Liver (tissue), 7 donors: ENCODE measurements at regions not wholly inside any gene's neighbourhood (a gene's known extent, or its start where the extent isn't known, plus 50 kb on each side); places are given as distances from the start of the nearest gene placed in this dataset.

Experiments used
- DNase-seq: peaks from one replicate; pipeline ENCODE4 v3.0.0-alpha.2; 2017; ENCODE audit warnings: low spot score
- H3K27ac ChIP-seq, 2 donors: one replicate each; pipeline ENCODE4 v1.7.0; 2013; ENCODE audit warnings: inconsistent platforms in 2 of 2, low read length in 2 of 2, control low read depth in 1 of 2, low read depth in 1 of 2, mild to moderate bottlenecking in 1 of 2
- H3K27me3 ChIP-seq, 4 donors: one replicate each; pipeline versions ENCODE4 v1.6.1 to v1.7.0; 2013; ENCODE audit warnings: low read length in 3 of 4, inconsistent platforms in 1 of 4, mild to moderate bottlenecking in 1 of 4, moderate library complexity in 1 of 4; ENCODE audit not compliant: control insufficient read depth in 4 of 4, insufficient read depth in 4 of 4
- H3K36me3 ChIP-seq, 4 donors: one replicate each; pipeline versions ENCODE4 v1.6.1 to v1.7.0; 2013; ENCODE audit warnings: low read length in 3 of 4, mild to moderate bottlenecking in 3 of 4, low read depth in 1 of 4, moderate library complexity in 1 of 4; ENCODE audit not compliant: control insufficient read depth in 4 of 4, insufficient read depth in 3 of 4
- H3K4me1 ChIP-seq, 4 donors: one replicate each; pipeline versions ENCODE4 v1.6.1 to v1.7.0; 2013; ENCODE audit warnings: low read length in 3 of 4, mild to moderate bottlenecking in 3 of 4, moderate library complexity in 1 of 4; ENCODE audit not compliant: control insufficient read depth in 4 of 4, insufficient read depth in 4 of 4
- H3K4me3 ChIP-seq, 3 donors: one replicate each; pipeline versions ENCODE4 v1.6.1 to v1.7.0; 2013; ENCODE audit warnings: low read length in 3 of 3, control low read depth in 1 of 3, low read depth in 1 of 3, mild to moderate bottlenecking in 1 of 3
- H3K9ac ChIP-seq, 2 donors: one replicate each; pipeline ENCODE4 v1.7.0; 2013; ENCODE audit warnings: low read length in 2 of 2, mild to moderate bottlenecking in 2 of 2, moderate library complexity in 2 of 2, control low read depth in 1 of 2, low read depth in 1 of 2
- H3K9me3 ChIP-seq, 4 donors: one replicate each; pipeline versions ENCODE4 v1.6.1 to v1.7.0; 2013; ENCODE audit warnings: low read length in 3 of 4; ENCODE audit not compliant: control insufficient read depth in 4 of 4
- ATF3 ChIP-seq: IDR thresholded peaks from 2 replicates; pipeline ENCODE4 v1.6.1; 2016; ENCODE audit warnings: antibody characterized with exemption
- FOXA2 ChIP-seq: IDR thresholded peaks from 2 replicates; pipeline ENCODE4 v1.6.1; 2016; ENCODE audit warnings: antibody characterized with exemption
- GABPA ChIP-seq, 2 donors: IDR thresholded peaks in 1 of 2; conservative IDR thresholded peaks in 1 of 2; 2 replicates each; pipeline ENCODE4 v1.6.1; 2016; ENCODE audit warnings: antibody characterized with exemption in 2 of 2, mild to moderate bottlenecking in 1 of 2, moderate library complexity in 1 of 2
- HNF4A ChIP-seq, 2 donors: conservative IDR thresholded peaks; 2 replicates each; pipeline ENCODE4 v1.6.1; 2016; ENCODE audit warnings: antibody characterized with exemption in 2 of 2, mild to moderate bottlenecking in 2 of 2
- HNF4G ChIP-seq: IDR thresholded peaks from 2 replicates; pipeline ENCODE4 v1.6.1; 2016; ENCODE audit warnings: antibody characterized with exemption
- JUND ChIP-seq, 2 donors: IDR thresholded peaks; 2 replicates each; pipeline ENCODE4 v1.6.1; 2016; ENCODE audit warnings: antibody characterized with exemption in 2 of 2
- MAX ChIP-seq: IDR thresholded peaks from 2 replicates; pipeline ENCODE4 v1.6.1; 2016; ENCODE audit warnings: antibody characterized with exemption
- RAD21 ChIP-seq, 2 donors: IDR thresholded peaks; 2 replicates each; pipeline ENCODE4 v1.6.1; 2016; ENCODE audit warnings: antibody characterized with exemption in 2 of 2, mild to moderate bottlenecking in 2 of 2
- RXRA ChIP-seq, 2 donors: IDR thresholded peaks; 2 replicates each; pipeline ENCODE4 v1.6.1; 2017 to 2018; ENCODE audit warnings: antibody characterized with exemption in 2 of 2, mild to moderate bottlenecking in 1 of 2
- SP1 ChIP-seq: IDR thresholded peaks from 2 replicates; pipeline ENCODE4 v1.6.1; 2018; ENCODE audit warnings: antibody characterized with exemption, mild to moderate bottlenecking
- WGBS: extraction: QIAGEN DNeasy Blood & Tissue Kit; methylation state at CpG from one replicate; pipeline ENCODE4 v1.1.7; 2013; 5-methylcytosine and 5-hydroxymethylcytosine counted together
- donor health status: healthy.
- donor health status: healthy.
- donor health status: healthy.
- donor health status: healthy.

- Histone ChIP-seq H3K9me3 (peaks cover 4 to 6% (median 4%) of the 10 kb centered on the region in 4 donors), H3K4me1 (no peaks in the 10 kb centered on the region), H3K27ac (no peak overlapping the region), H3K4me3 (no peak overlapping the region), H3K9ac (no peak overlapping the region), H3K36me3 (peaks cover 0 to 1% (median 0%) of the 10 kb centered on the region in 4 donors), H3K27me3 (peaks cover 0 to 2% (median 0%) of the 10 kb centered on the region in 4 donors)
- no peak for TF ChIP-seq RXRA (IDR thresholded peaks at IDR 0.05)
- 78% methylated on average over 2 of the region's 2 CpGs for WGBS
- no peak for DNase-seq
These were observed 276.4 kb downstream of the SHOX2 start for GRCh38 chr3:157829786-157830185.

- Histone ChIP-seq H3K9ac (no peak overlapping the region), H3K36me3 (peaks cover 0 to 1% (median 0%) of the 10 kb centered on the region in 4 donors), H3K9me3 (peaks cover 4 to 6% (median 5%) of the 10 kb centered on the region in 4 donors), H3K27me3 (no peaks in the 10 kb centered on the region), H3K27ac (no peak overlapping the region), H3K4me1 (no peaks in the 10 kb centered on the region), H3K4me3 (no peak overlapping the region)
- WGBS: 65% methylated on average over 4 of the region's 4 CpGs
- no peak for DNase-seq
- TF ChIP-seq HNF4A (conservative IDR thresholded peaks at IDR 0.05) (no peak), RAD21 (IDR thresholded peaks at IDR 0.05) (no peak)
These were observed 281.9 kb downstream of the SHOX2 start for GRCh38 chr3:157824281-157824680.

GRCh38 chr3:157823050-157823449, 283.2 kb downstream of the SHOX2 start:
- no peak for TF ChIP-seq MAX
- TF ChIP-seq HNF4G: no peak
- no peak for TF ChIP-seq JUND (IDR thresholded peaks at IDR 0.05)
- no peak for TF ChIP-seq FOXA2
- no peak for TF ChIP-seq GABPA (IDR thresholded peaks at IDR 0.05 in 1 of 2, conservative IDR thresholded peaks at IDR 0.05 in 1 of 2)
- no peak overlapping the region for H3K27ac ChIP-seq

GRCh38 chr3:157820157-157820517, 286.1 kb downstream of the SHOX2 start:
- Histone ChIP-seq H3K9me3 (peaks cover 0 to 2% (median 0%) of the 10 kb centered on the region in 4 donors), H3K27ac (no peak overlapping the region), H3K4me1 (no peaks in the 10 kb centered on the region), H3K4me3 (no peak overlapping the region), H3K9ac (no peak overlapping the region), H3K27me3 (peaks cover 0 to 2% (median 0%) of the 10 kb centered on the region in 4 donors), H3K36me3 (no peaks in the 10 kb centered on the region)
- no peak for TF ChIP-seq ATF3
- TF ChIP-seq SP1: no peak
- no peak for TF ChIP-seq FOXA2
- DNase-seq: no peak

More at GRCh38 chr3:157823050-157823449, 283.2 kb downstream of the SHOX2 start:
- no peak overlapping the region for H3K9ac ChIP-seq
- H3K4me3 ChIP-seq: no peak overlapping the region
- no peaks in the 10 kb centered on the region for H3K36me3 ChIP-seq
- WGBS: 68% methylated on average over 1 of the region's 1 CpG
- no peaks in the 10 kb centered on the region for H3K4me1 ChIP-seq
- H3K27me3 ChIP-seq: no peaks in the 10 kb centered on the region
- no peak for DNase-seq
- H3K9me3 ChIP-seq: peaks cover 0 to 4% (median 1%) of the 10 kb centered on the region in 4 donors
